IMR-90 (cell line): ENCODE measurements at regions not wholly inside any gene's neighbourhood (a gene's known extent, or its start where the extent isn't known, plus 50 kb on each side); places are given as distances from the start of the nearest gene placed in this dataset.

Experiments
- ATAC-seq: fragments of 200-7000 bp; cut with Tn5 transposase; 2 replicates; pipeline ENCODE4 v1.9.1; 2020; ENCODE audit warnings: low read depth, mild to moderate bottlenecking, moderate library complexity
- BruUV-seq: library from RNA; stranded (reverse); fragments of 400-500 nt; replicated peaks from 2 replicates; lab custom pipeline; 2021; lab: Mats Ljungman, UMichigan
- CTCF ChIA-PET: fragments of 300-600 bp; formaldehyde crosslinking; extraction: SDS; loops from one replicate; lab custom pipeline; 2021; ENCODE audit warnings: antibody characterized with exemption; lab: Yijun Ruan, JAX
- POLR2A ChIA-PET: fragments of 300-600 bp; sonication (Branson Sonifier 250); formaldehyde crosslinking; loops from one replicate; lab custom pipeline; 2022; ENCODE audit warnings: antibody characterized with exemption; ENCODE audit not compliant: unreplicated experiment; lab: Charles Lee
- DNase-seq: peaks from one replicate; pipeline ENCODE4 v3.0.0; 2013
- H2AFZ ChIP-seq: replicated peaks from 2 replicates; pipeline ENCODE3; 2013; ENCODE audit warnings: low read length, mild to moderate bottlenecking; ENCODE audit not compliant: poor library complexity
- H2AK5ac ChIP-seq: 2 replicates; pipeline ENCODE4 v1.6.1; 2013; ENCODE audit warnings: low read depth, low read length, inconsistent platforms
- H2AK9ac ChIP-seq: replicated peaks from 2 replicates; pipeline ENCODE3; 2013; ENCODE audit warnings: mild to moderate bottlenecking, low read depth, low read length, moderate library complexity; ENCODE audit not compliant: poor library complexity
- H2BK120ac ChIP-seq: 2 replicates; pipeline ENCODE4 v1.6.1; 2013; ENCODE audit warnings: low read depth, low read length, inconsistent platforms
- H2BK15ac ChIP-seq: 3 replicates; pipeline ENCODE4 v1.6.1; 2013; ENCODE audit warnings: low read depth, low read length, inconsistent platforms
- H2BK20ac ChIP-seq: 2 replicates; pipeline ENCODE4 v1.6.1; 2013; ENCODE audit warnings: low read depth, mild to moderate bottlenecking, inconsistent platforms, low read length, moderate library complexity
- H2BK5ac ChIP-seq: 2 replicates; pipeline ENCODE4 v1.6.1; 2013; ENCODE audit warnings: mild to moderate bottlenecking, low read depth, low read length, inconsistent platforms; ENCODE audit not compliant: poor library complexity, severe bottlenecking
- H3K14ac ChIP-seq: replicated peaks from 2 replicates; pipeline ENCODE4 v1.6.1; 2013; ENCODE audit warnings: low read depth, low read length, inconsistent platforms
- H3K18ac ChIP-seq: 2 replicates; pipeline ENCODE4 v1.6.1; 2013; ENCODE audit warnings: low read depth, low read length, control low read depth
- H3K23ac ChIP-seq: 2 replicates; pipeline ENCODE4 v1.6.1; 2013; ENCODE audit warnings: low read depth, low read length, inconsistent platforms
- H3K27ac ChIP-seq: 2 replicates; pipeline ENCODE4 v1.5.1; 2013; ENCODE audit warnings: mild to moderate bottlenecking, control low read depth, low read length; ENCODE audit not compliant: insufficient read depth
- H3K27me3 ChIP-seq: 2 replicates; pipeline ENCODE4 v1.6.1; 2013; ENCODE audit warnings: low read length; ENCODE audit not compliant: control insufficient read depth, insufficient read depth
- H3K36me3 ChIP-seq: 2 replicates; pipeline ENCODE4 v1.6.1; 2013; ENCODE audit warnings: low read length, mixed read lengths; ENCODE audit not compliant: control insufficient read depth, insufficient read depth
- H3K4ac ChIP-seq: 2 replicates; pipeline ENCODE4 v1.6.1; 2013; ENCODE audit warnings: low read depth, low read length, inconsistent platforms
- H3K4me1 ChIP-seq: 2 replicates; pipeline ENCODE4 v1.6.1; 2013; ENCODE audit warnings: low read length, mixed read lengths; ENCODE audit not compliant: control insufficient read depth, insufficient read depth
- H3K4me2 ChIP-seq: 2 replicates; pipeline ENCODE4 v1.6.1; 2013; ENCODE audit warnings: low read depth, mild to moderate bottlenecking, control low read depth, low read length, moderate library complexity
- H3K4me3 ChIP-seq: 2 replicates; pipeline ENCODE4 v1.5.1; 2013; ENCODE audit warnings: low read depth, mild to moderate bottlenecking, control low read depth, low read length, moderate library complexity; ENCODE audit not compliant: insufficient read depth
- H3K56ac ChIP-seq: 2 replicates; pipeline ENCODE4 v1.6.1; 2013; ENCODE audit warnings: low read length, inconsistent platforms; ENCODE audit not compliant: insufficient read depth; ENCODE audit errors: extremely low read depth
- H3K79me1 ChIP-seq, 2 experiments: 2 replicates each; pipeline ENCODE4 v1.6.1; 2013; ENCODE audit warnings: low read length in 2 of 2, inconsistent platforms in 1 of 2, low read depth in 1 of 2
- H3K9ac ChIP-seq: 2 replicates; pipeline ENCODE4 v1.6.1; 2013; ENCODE audit warnings: low read depth, low read length, control low read depth
- H3K9me1 ChIP-seq: 2 replicates; pipeline ENCODE4 v1.6.1; 2013; ENCODE audit warnings: low read length, inconsistent platforms; ENCODE audit not compliant: insufficient read depth
- H3K9me3 ChIP-seq: 2 replicates; pipeline ENCODE4 v1.6.1; 2013; ENCODE audit warnings: low read length; ENCODE audit not compliant: control insufficient read depth, insufficient read depth
- H4K20me1 ChIP-seq: 2 replicates; pipeline ENCODE4 v1.6.1; 2013; ENCODE audit warnings: low read length, inconsistent platforms; ENCODE audit not compliant: insufficient read depth
- H4K5ac ChIP-seq: 2 replicates; pipeline ENCODE4 v1.6.1; 2013; ENCODE audit warnings: mild to moderate bottlenecking, low read depth, low read length, control low read depth
- H4K8ac ChIP-seq, 2 experiments: 2 replicates each; pipeline ENCODE4 v1.6.1; 2013; ENCODE audit warnings: low read depth in 2 of 2, low read length in 2 of 2, control low read depth in 1 of 2, inconsistent platforms in 1 of 2
- H4K91ac ChIP-seq: 2 replicates; pipeline ENCODE4 v1.6.1; 2013; ENCODE audit warnings: low read depth, low read length, inconsistent platforms; ENCODE audit not compliant: insufficient read depth
- BHLHE40 ChIP-seq: fragments of 150-350 bp; IDR thresholded peaks from 2 replicates; pipeline ENCODE4 v1.6.1; 2016; ENCODE audit warnings: mild to moderate bottlenecking, low read depth, low read length
- CHD1 ChIP-seq: IDR thresholded peaks from 2 replicates; pipeline ENCODE4 v1.6.1; 2012; ENCODE audit warnings: low read depth, low read length, improper control_type of control experiment
- MAFK ChIP-seq: IDR thresholded peaks from 2 replicates; pipeline ENCODE4 v1.6.1; 2012; ENCODE audit warnings: low read depth, low read length, improper control_type of control experiment
- MAZ ChIP-seq: IDR thresholded peaks from 2 replicates; pipeline ENCODE4 v1.6.1; 2012; ENCODE audit warnings: low read depth, mild to moderate bottlenecking, low read length, improper control_type of control experiment, moderate library complexity, borderline replicate concordance
- MXI1 ChIP-seq: IDR thresholded peaks from 2 replicates; pipeline ENCODE4 v1.6.1; 2012; ENCODE audit warnings: low read depth, mild to moderate bottlenecking, low read length, moderate library complexity, borderline replicate concordance
- RAD21 ChIP-seq: IDR thresholded peaks from 2 replicates; pipeline ENCODE4 v1.6.1; 2012; ENCODE audit warnings: low read length, improper control_type of control experiment
- RFX5 ChIP-seq: IDR thresholded peaks from 2 replicates; pipeline ENCODE4 v1.8.0; 2012; ENCODE audit warnings: low read depth, mild to moderate bottlenecking, low read length, moderate library complexity
- SMC3 ChIP-seq: fragments of 150-350 bp; IDR thresholded peaks from 2 replicates; pipeline ENCODE4 v1.6.1; 2016; ENCODE audit warnings: low read depth, mild to moderate bottlenecking, antibody characterized with exemption, low read length, moderate library complexity
- USF2 ChIP-seq: fragments of 150-350 bp; IDR thresholded peaks from 2 replicates; pipeline ENCODE4 v1.6.1; 2017; ENCODE audit warnings: mild to moderate bottlenecking, antibody characterized with exemption, low read length, low read depth
- WGBS, 2 experiments: methylation state at CpG; one replicate each; pipeline versions ENCODE4 v1.1.5 to v1.1.7; 2013; ENCODE audit warnings: missing lambda C conversion rate in 2 of 2; ENCODE audit not compliant: insufficient read length in 1 of 2; ENCODE audit errors: extremely low coverage in 2 of 2; 5-methylcytosine and 5-hydroxymethylcytosine counted together
- dilution Hi-C: fragments of 300-500 bp; cut with HindIII; formaldehyde crosslinking; loops from one replicate; pipeline ENCODE4 v1.14.3; 2018; ENCODE audit warnings: low sequenced_read_pairs; ENCODE audit not compliant: unreplicated experiment
- in situ Hi-C: fragments of 300-500 bp; cut with MboI; formaldehyde crosslinking; loops from 3 replicates; pipeline ENCODE4 v1.14.3; 2019; ENCODE audit warnings: low sequenced_read_pairs, inconsistent platforms, mixed read lengths
- intact Hi-C: fragments of 100-400 bp; cut with micrococcal nuclease; formaldehyde crosslinking; loops from 2 replicates; pipeline ENCODE4 v1.10.0; 2022

- no peak overlapping the region for H2BK120ac ChIP-seq
- BruUV-seq, result no TSS peak
- H3K27me3 ChIP-seq, result no peaks in the 10 kb centered on the region
- ATAC-seq (no peak), DNase-seq (no peak)
- no peak overlapping the region for H3K56ac ChIP-seq
- peaks cover 13% of the 10 kb centered on the region for H3K9me3 ChIP-seq
- no peak overlapping the region for H3K9ac ChIP-seq
- TF ChIP-seq BHLHE40, result no peak
- no peak for TF ChIP-seq MXI1
- no peak for TF ChIP-seq RAD21
- no peak for TF ChIP-seq MAZ
- no peak for TF ChIP-seq SMC3
- TF ChIP-seq CHD1, result no peak
- TF ChIP-seq USF2, result no peak
- no peak for TF ChIP-seq MAFK
- TF ChIP-seq RFX5, result no peak
- no peak overlapping the region for H2AK5ac ChIP-seq
- CTCF ChIA-PET, result no interaction called here
- H3K4me1 ChIP-seq, result no peaks in the 10 kb centered on the region
- H2AK9ac ChIP-seq, result no peak overlapping the region
- no peak overlapping the region for H3K23ac ChIP-seq
- H4K8ac ChIP-seq, result no peak overlapping the region
- H4K5ac ChIP-seq, result no peak overlapping the region
- intact Hi-C loops, result no loop called here
- H3K18ac ChIP-seq, result no peak overlapping the region
- H3K27ac ChIP-seq, result no peak overlapping the region
- no peak overlapping the region for H2BK15ac ChIP-seq
- H3K4me2 ChIP-seq, result no peak overlapping the region
- H2BK5ac ChIP-seq, result no peak overlapping the region
- no peak overlapping the region for H4K91ac ChIP-seq
- H3K36me3 ChIP-seq, result no peaks in the 10 kb centered on the region
- no peak overlapping the region for H3K4me3 ChIP-seq
- WGBS, 2 experiments, result no CpG with 5 or more reads among the region's 4 CpGs
- H3K9me1 ChIP-seq, result no peaks in the 10 kb centered on the region
- no peak overlapping the region for H3K4ac ChIP-seq
- in situ Hi-C loops, result no loop called here
- H2AFZ ChIP-seq, result no peak overlapping the region
- H3K79me1 ChIP-seq, result no peaks in the 10 kb centered on the region
- POLR2A ChIA-PET, result no interaction called here
- dilution Hi-C loops, result no loop called here
- no peak overlapping the region for H3K14ac ChIP-seq
- H2BK20ac ChIP-seq, result no peak overlapping the region
- no peaks in the 10 kb centered on the region for H4K20me1 ChIP-seq
Observed at GRCh38 chr2:183696028-183696427, 571.8 kb downstream of the NUP35 start.
